H9 (cell line): ENCODE measurements at regions not wholly inside any gene's neighbourhood (a gene's known extent, or its start where the extent isn't known, plus 50 kb on each side); places are given as distances from the start of the nearest gene placed in this dataset.

Experiments
- DNase-seq: peaks from one replicate; pipeline ENCODE4 v3.0.0-alpha.2; 2017
- H2AFZ ChIP-seq: one replicate; pipeline ENCODE4 v1.6.1; 2013; ENCODE audit warnings: mild to moderate bottlenecking, low read length, control low read depth, moderate library complexity
- H2AK5ac ChIP-seq: 2 replicates; pipeline ENCODE4 v1.6.1; 2013; ENCODE audit warnings: low read length, control low read depth, mixed read lengths; ENCODE audit not compliant: insufficient read length
- H2BK120ac ChIP-seq: one replicate; pipeline ENCODE4 v1.6.1; 2013; ENCODE audit warnings: low read depth, mild to moderate bottlenecking, low read length, control low read depth, inconsistent platforms; ENCODE audit not compliant: poor library complexity, severe bottlenecking
- H2BK12ac ChIP-seq: 2 replicates; pipeline ENCODE4 v1.6.1; 2013; ENCODE audit warnings: low read length, control low read depth, mixed read lengths, low read depth; ENCODE audit not compliant: insufficient read length
- H2BK15ac ChIP-seq: 2 replicates; pipeline ENCODE4 v1.6.1; 2013; ENCODE audit warnings: low read depth, low read length, control low read depth
- H2BK20ac ChIP-seq: one replicate; pipeline ENCODE4 v1.6.1; 2013; ENCODE audit warnings: low read depth, mild to moderate bottlenecking, low read length, control low read depth, inconsistent platforms; ENCODE audit not compliant: poor library complexity, severe bottlenecking
- H2BK5ac ChIP-seq: 2 replicates; pipeline ENCODE4 v1.6.1; 2013; ENCODE audit warnings: low read length, control low read depth, mixed read lengths; ENCODE audit not compliant: insufficient read length
- H3K14ac ChIP-seq: 2 replicates; pipeline ENCODE4 v1.6.1; 2013; ENCODE audit warnings: low read length, control low read depth; ENCODE audit not compliant: insufficient read depth
- H3K18ac ChIP-seq: 2 replicates; pipeline ENCODE4 v1.6.1; 2013; ENCODE audit warnings: low read depth, mild to moderate bottlenecking, mixed read lengths, low read length, control low read depth; ENCODE audit not compliant: insufficient read length
- H3K23ac ChIP-seq: 2 replicates; pipeline ENCODE4 v1.6.1; 2013; ENCODE audit warnings: low read length, control low read depth, mixed read lengths, low read depth; ENCODE audit not compliant: insufficient read length
- H3K23me2 ChIP-seq: 2 replicates; pipeline ENCODE4 v1.6.1; 2013; ENCODE audit warnings: low read depth, mild to moderate bottlenecking, mixed read lengths, low read length, control low read depth; ENCODE audit not compliant: insufficient read length, poor library complexity, severe bottlenecking
- H3K27ac ChIP-seq: 2 replicates; pipeline ENCODE4 v1.5.1; 2013; ENCODE audit warnings: low read length, control low read depth, mixed read lengths, low read depth; ENCODE audit not compliant: insufficient read length
- H3K27me3 ChIP-seq: 2 replicates; pipeline ENCODE4 v1.6.1; 2013; ENCODE audit warnings: low read length, control low read depth, inconsistent platforms; ENCODE audit not compliant: insufficient read depth
- H3K4ac ChIP-seq: 2 replicates; pipeline ENCODE4 v1.6.1; 2013; ENCODE audit warnings: low read depth, mild to moderate bottlenecking, control low read depth, inconsistent platforms, low read length, moderate library complexity
- H3K4me1 ChIP-seq: 2 replicates; pipeline ENCODE4 v1.6.1; 2013; ENCODE audit warnings: low read length, control low read depth, inconsistent platforms; ENCODE audit not compliant: insufficient read depth
- H3K4me2 ChIP-seq: 2 replicates; pipeline ENCODE4 v1.6.1; 2013; ENCODE audit warnings: low read length, control low read depth, mixed read lengths; ENCODE audit not compliant: insufficient read length, insufficient read depth
- H3K56ac ChIP-seq: 2 replicates; pipeline ENCODE4 v1.6.1; 2013; ENCODE audit warnings: low read depth, mild to moderate bottlenecking, mixed read lengths, low read length, control low read depth; ENCODE audit not compliant: insufficient read length
- H3K79me1 ChIP-seq: 2 replicates; pipeline ENCODE4 v1.6.1; 2013; ENCODE audit warnings: low read depth, mild to moderate bottlenecking, moderate library complexity, low read length, control low read depth, inconsistent platforms; ENCODE audit not compliant: insufficient read depth, poor library complexity, severe bottlenecking
- H3K79me2 ChIP-seq: 2 replicates; pipeline ENCODE4 v1.6.1; 2013; ENCODE audit warnings: low read length, control low read depth, inconsistent platforms; ENCODE audit not compliant: insufficient read depth
- H3K9ac ChIP-seq: 2 replicates; pipeline ENCODE4 v1.6.1; 2013; ENCODE audit warnings: low read length, control low read depth, mixed read lengths; ENCODE audit not compliant: insufficient read length; ENCODE audit errors: extremely low read depth
- H3K9me3 ChIP-seq: one replicate; pipeline ENCODE4 v1.6.1; 2013; ENCODE audit warnings: low read depth, low read length, inconsistent platforms; ENCODE audit not compliant: control insufficient read depth
- H3T11ph ChIP-seq: one replicate; pipeline ENCODE4 v1.6.1; 2013; ENCODE audit warnings: mild to moderate bottlenecking, low read length, control low read depth, inconsistent platforms
- H4K20me1 ChIP-seq: one replicate; pipeline ENCODE4 v1.6.1; 2013; ENCODE audit not compliant: control insufficient read depth, insufficient read length, insufficient read depth
- H4K5ac ChIP-seq: 2 replicates; pipeline ENCODE4 v1.6.1; 2013; ENCODE audit warnings: low read depth, mild to moderate bottlenecking, mixed read lengths, low read length, control low read depth; ENCODE audit not compliant: insufficient read length
- H4K8ac ChIP-seq: replicated peaks from 2 replicates; pipeline ENCODE4 v1.6.1; 2013; ENCODE audit warnings: low read length, control low read depth, mixed read lengths, low read depth; ENCODE audit not compliant: insufficient read length
- H4K91ac ChIP-seq: 2 replicates; pipeline ENCODE4 v1.6.1; 2013; ENCODE audit warnings: low read depth, mild to moderate bottlenecking, moderate library complexity, mixed read lengths, low read length, control low read depth; ENCODE audit not compliant: insufficient read length
- H3K27ac Mint-ChIP-seq, 3 experiments: 2 replicates in 2 of 3; 3 replicates in 1 of 3; pipeline ENCODE4 v1.8.0; 2020 to 2021; ENCODE audit warnings: mixed read lengths in 3 of 3, mild to moderate bottlenecking in 1 of 3, moderate library complexity in 1 of 3
- H3K27me3 Mint-ChIP-seq: 2 replicates; pipeline ENCODE4 v1.8.0; 2021; ENCODE audit warnings: low read depth, mild to moderate bottlenecking, moderate library complexity, mixed read lengths
- H3K36me3 Mint-ChIP-seq, 3 experiments: 2 replicates in 2 of 3; 3 replicates in 1 of 3; pipeline ENCODE4 v1.8.0; 2020 to 2021; ENCODE audit warnings: low read depth in 3 of 3, mixed read lengths in 3 of 3; ENCODE audit not compliant: insufficient read depth in 1 of 3
- H3K4me1 Mint-ChIP-seq, 2 experiments: 2 replicates each; pipeline ENCODE4 v1.8.0; 2020; ENCODE audit warnings: mixed read lengths in 2 of 2
- H3K4me3 Mint-ChIP-seq, 2 experiments: 2 replicates in 1 of 2; 3 replicates in 1 of 2; pipeline ENCODE4 v1.8.0; 2020 to 2021; ENCODE audit warnings: mild to moderate bottlenecking in 2 of 2, mixed read lengths in 2 of 2, moderate library complexity in 1 of 2
- H3K9me3 Mint-ChIP-seq, 2 experiments: 2 replicates in 1 of 2; 3 replicates in 1 of 2; pipeline ENCODE4 v1.8.0; 2020; ENCODE audit warnings: mild to moderate bottlenecking in 2 of 2, mixed read lengths in 2 of 2, moderate library complexity in 1 of 2
- CTCF ChIP-seq: fragments of 200-600 bp; sonication (generic); conservative IDR thresholded peaks from 3 replicates; pipeline ENCODE4 v1.8.0; 2021; ENCODE audit warnings: antibody characterized with exemption, mild to moderate bottlenecking
- WGBS: extraction: QIAGEN DNeasy Blood & Tissue Kit; methylation state at CpG from one replicate; pipeline ENCODE4 v1.1.7; 2013; ENCODE audit warnings: missing lambda C conversion rate, low lambda C conversion rate, mixed read lengths; ENCODE audit not compliant: insufficient read length; ENCODE audit errors: extremely low coverage; 5-methylcytosine and 5-hydroxymethylcytosine counted together

GRCh38 chr15:85960381-85960780 is 119.3 kb upstream of the AGBL1 start:
- no CpG with 5 or more reads among the region's 2 CpGs for WGBS

More at GRCh38 chr15:85960381-85960780, 119.3 kb upstream of the AGBL1 start:
- Histone ChIP-seq H2BK5ac (no peak overlapping the region), H3T11ph (no peak overlapping the region), H2BK12ac (no peak overlapping the region), H2BK20ac (no peak overlapping the region), H3K23ac (no peak overlapping the region), H3K9me3 (no peaks in the 10 kb centered on the region), H3K56ac (no peak overlapping the region), H3K18ac (no peak overlapping the region), H3K79me2 (no peaks in the 10 kb centered on the region), H3K4ac (no peak overlapping the region), H2AK5ac (no peak overlapping the region), H4K8ac (no peak overlapping the region), H3K4me1 (no peaks in the 10 kb centered on the region), H4K20me1 (no peaks in the 10 kb centered on the region), H2AFZ (no peak overlapping the region), H3K4me2 (no peak overlapping the region), H4K5ac (no peak overlapping the region), H3K9ac (no peak overlapping the region), H2BK15ac (no peak overlapping the region), H4K91ac (no peak overlapping the region), H3K27ac (no peak overlapping the region), H3K79me1 (no peaks in the 10 kb centered on the region), H3K23me2 (no peaks in the 10 kb centered on the region), H3K27me3 (no peaks in the 10 kb centered on the region), H3K14ac (no peak overlapping the region), H2BK120ac (no peak overlapping the region)
- H3K27ac Mint-ChIP-seq: no peak overlapping the region
- no peak for TF ChIP-seq CTCF
- no peak overlapping the region for H3K4me3 Mint-ChIP-seq
- H3K27me3 Mint-ChIP-seq: no peaks in the 10 kb centered on the region
- peaks cover 2 to 3% of the 10 kb centered on the region in 2 experiments; a peak in 2 of 4 replicates for H3K4me1 Mint-ChIP-seq
- H3K36me3 Mint-ChIP-seq: peaks cover 0 to 9% (median 0%) of the 10 kb centered on the region in 3 experiments; a peak in 2 of 7 replicates
- H3K9me3 Mint-ChIP-seq: 0 out of 5 replicates have a peak, but pooled peaks cover 0 to 2% of the 10 kb centered on the region in 2 experiments
- no peak for DNase-seq
